ENCODE measurements at regions not wholly inside any gene's neighbourhood (a gene's known extent, or its start where the extent isn't known, plus 50 kb on each side); places are given as distances from the start of the nearest gene placed in this dataset.
"Not testable (repeated sequence)": the region's sequence is repeated elsewhere in the genome, so short reads cannot be mapped to it uniquely, and the experiment has no call there.

GRCh38 chr14:43140453-43140852 is 1366.6 kb downstream of the FSCB start:
- DNase-seq (ENCODE audit: insufficient read length, low spot score) (no peak), FAIRE-seq (no peak)

GRCh38 chr14:43135877-43136411 is 1371.1 kb downstream of the FSCB start:
- FAIRE-seq (no peak), DNase-seq (ENCODE audit: insufficient read length, low spot score) (no peak)

- no peak for FAIRE-seq
- DNase-seq (ENCODE audit: insufficient read length, low spot score), result no peak
Observed at GRCh38 chr14:43132441-43132840, 1374.6 kb downstream of the FSCB start.

- DNase-seq (ENCODE audit: insufficient read length, low spot score); FAIRE-seq: not testable (repeated sequence)
Observed at GRCh38 chr14:43128429-43128828, 1378.7 kb downstream of the FSCB start.

GRCh38 chr14:43127874-43128273 is 1379.2 kb downstream of the FSCB start:
- not testable (repeated sequence) for DNase-seq (ENCODE audit: insufficient read length, low spot score); FAIRE-seq

GRCh38 chr14:43123544-43123943 is 1383.5 kb downstream of the FSCB start:
- no peak for DNase-seq (ENCODE audit: insufficient read length, low spot score)
- FAIRE-seq, result no peak

- FAIRE-seq, result no peak
- DNase-seq (ENCODE audit: insufficient read length, low spot score), result no peak
Observed at GRCh38 chr14:43119672-43120071, 1387.4 kb downstream of the FSCB start.

GRCh38 chr14:43116341-43116740 is 1390.7 kb downstream of the FSCB start:
- FAIRE-seq (no peak), DNase-seq (ENCODE audit: insufficient read length, low spot score) (no peak)

GRCh38 chr14:43105305-43105704 is 1401.8 kb downstream of the FSCB start:
- DNase-seq (ENCODE audit: insufficient read length, low spot score) (no peak), FAIRE-seq (no peak)

GRCh38 chr14:43090380-43090779 is 1416.7 kb downstream of the FSCB start:
- FAIRE-seq (no peak), DNase-seq (ENCODE audit: insufficient read length, low spot score) (no peak)

- FAIRE-seq (no peak), DNase-seq (ENCODE audit: insufficient read length, low spot score) (no peak)
Observed at GRCh38 chr14:43087666-43088065, 1419.4 kb downstream of the FSCB start.

- FAIRE-seq, result no peak
- DNase-seq (ENCODE audit: insufficient read length, low spot score), result no peak
Observed at GRCh38 chr14:43085819-43086218, 1421.3 kb downstream of the FSCB start.

- FAIRE-seq; DNase-seq (ENCODE audit: insufficient read length, low spot score): not testable (repeated sequence)
Observed at GRCh38 chr14:43067372-43067771, 1439.7 kb downstream of the FSCB start.

- DNase-seq (ENCODE audit: insufficient read length, low spot score) (no peak), FAIRE-seq (no peak)
Observed at GRCh38 chr14:43056106-43056505, 1449.4 kb downstream of the LRFN5 start.

- FAIRE-seq, result no peak
- DNase-seq (ENCODE audit: insufficient read length, low spot score), result no peak
Observed at GRCh38 chr14:43052897-43053296, 1446.2 kb downstream of the LRFN5 start.

- no peak for FAIRE-seq
- no peak for DNase-seq (ENCODE audit: insufficient read length, low spot score)
Observed at GRCh38 chr14:43043850-43044249, 1437.2 kb downstream of the LRFN5 start.

- DNase-seq (ENCODE audit: insufficient read length, low spot score) (no peak), FAIRE-seq (no peak)
Observed at GRCh38 chr14:43042408-43042807, 1435.7 kb downstream of the LRFN5 start.

- no peak for DNase-seq (ENCODE audit: insufficient read length, low spot score)
- no peak for FAIRE-seq
Observed at GRCh38 chr14:43041976-43042375, 1435.3 kb downstream of the LRFN5 start.

- no peak for DNase-seq (ENCODE audit: insufficient read length, low spot score)
- no peak for FAIRE-seq
Observed at GRCh38 chr14:43041207-43041606, 1434.5 kb downstream of the LRFN5 start.

- DNase-seq (ENCODE audit: insufficient read length, low spot score) (no peak), FAIRE-seq (no peak)
Observed at GRCh38 chr14:43039881-43040280, 1433.2 kb downstream of the LRFN5 start.

- FAIRE-seq (no peak), DNase-seq (ENCODE audit: insufficient read length, low spot score) (no peak)
Observed at GRCh38 chr14:43031598-43031997, 1424.9 kb downstream of the LRFN5 start.

GRCh38 chr14:43022094-43022800 is 1415.6 kb downstream of the LRFN5 start:
- FAIRE-seq (no peak), DNase-seq (ENCODE audit: insufficient read length, low spot score) (no peak)

GRCh38 chr14:43019826-43020225 is 1413.2 kb downstream of the LRFN5 start:
- DNase-seq (ENCODE audit: insufficient read length, low spot score) (no peak), FAIRE-seq (no peak)
